ENCODE measurements at regions not wholly inside any gene's neighbourhood (a gene's known extent, or its start where the extent isn't known, plus 50 kb on each side); places are given as distances from the start of the nearest gene placed in this dataset.

GRCh38 chr18:45169610-45170009, 445.7 kb upstream of the SLC14A2 start:
- TF ChIP-seq POLR2A (IDR thresholded peaks at IDR 0.05; ENCODE audit: extremely low read depth, insufficient read length) (no peak), MYC (IDR thresholded peaks at IDR 0.05; ENCODE audit: low read depth, low read length) (no peak)
- TF ChIP-seq, protein P1, sequence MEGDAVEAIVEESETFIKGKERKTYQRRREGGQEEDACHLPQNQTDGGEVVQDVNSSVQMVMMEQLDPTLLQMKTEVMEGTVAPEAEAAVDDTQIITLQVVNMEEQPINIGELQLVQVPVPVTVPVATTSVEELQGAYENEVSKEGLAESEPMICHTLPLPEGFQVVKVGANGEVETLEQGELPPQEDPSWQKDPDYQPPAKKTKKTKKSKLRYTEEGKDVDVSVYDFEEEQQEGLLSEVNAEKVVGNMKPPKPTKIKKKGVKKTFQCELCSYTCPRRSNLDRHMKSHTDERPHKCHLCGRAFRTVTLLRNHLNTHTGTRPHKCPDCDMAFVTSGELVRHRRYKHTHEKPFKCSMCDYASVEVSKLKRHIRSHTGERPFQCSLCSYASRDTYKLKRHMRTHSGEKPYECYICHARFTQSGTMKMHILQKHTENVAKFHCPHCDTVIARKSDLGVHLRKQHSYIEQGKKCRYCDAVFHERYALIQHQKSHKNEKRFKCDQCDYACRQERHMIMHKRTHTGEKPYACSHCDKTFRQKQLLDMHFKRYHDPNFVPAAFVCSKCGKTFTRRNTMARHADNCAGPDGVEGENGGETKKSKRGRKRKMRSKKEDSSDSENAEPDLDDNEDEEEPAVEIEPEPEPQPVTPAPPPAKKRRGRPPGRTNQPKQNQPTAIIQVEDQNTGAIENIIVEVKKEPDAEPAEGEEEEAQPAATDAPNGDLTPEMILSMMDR (IDR thresholded peaks at IDR 0.05; ENCODE audit: low read depth, low read length), result no peak
- TF ChIP-seq, protein P2, sequence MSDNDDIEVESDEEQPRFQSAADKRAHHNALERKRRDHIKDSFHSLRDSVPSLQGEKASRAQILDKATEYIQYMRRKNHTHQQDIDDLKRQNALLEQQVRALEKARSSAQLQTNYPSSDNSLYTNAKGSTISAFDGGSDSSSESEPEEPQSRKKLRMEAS (IDR thresholded peaks at IDR 0.05; ENCODE audit: low read depth, low read length), result no peak
